ENCODE measurements at regions not wholly inside any gene's neighbourhood (a gene's known extent, or its start where the extent isn't known, plus 50 kb on each side); places are given as distances from the start of the nearest gene placed in this dataset.

- no peak for DNase-seq
These were observed 209.0 kb downstream of the LTN1 start for GRCh38 chr21:28783641-28784185.

DNA sequence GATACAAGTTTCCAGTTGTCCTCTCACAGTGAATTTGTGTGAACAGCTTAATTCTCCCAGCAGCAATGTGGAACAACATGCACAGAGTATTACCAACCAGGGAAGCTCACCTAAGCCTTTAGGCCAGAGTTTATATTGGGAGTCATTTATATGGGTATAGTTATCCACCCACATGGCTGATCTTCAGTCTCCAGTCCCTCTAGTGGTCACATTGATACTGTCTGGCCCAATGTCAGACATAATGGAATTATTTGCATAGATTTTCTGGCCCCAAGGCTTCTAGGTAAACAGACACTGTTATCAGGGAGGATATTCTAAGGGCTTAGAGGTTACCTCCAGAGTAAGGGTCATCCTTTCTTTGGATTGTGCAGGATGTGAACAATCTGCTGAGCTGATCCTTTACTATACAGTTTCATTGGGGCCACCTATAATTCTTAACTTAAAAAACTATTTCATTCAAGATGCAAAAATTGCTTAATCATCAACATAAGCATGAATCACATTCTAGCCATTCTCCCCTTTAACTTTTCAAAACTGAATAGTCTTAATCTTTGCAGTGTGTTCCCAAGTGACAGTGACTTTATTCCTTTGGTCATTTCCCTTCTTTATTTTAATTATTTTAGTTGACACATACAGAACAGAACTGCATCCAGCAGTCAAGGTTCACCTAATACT lies 210.9 kb downstream of the LTN1 start:
- no peak for DNase-seq

DNA sequence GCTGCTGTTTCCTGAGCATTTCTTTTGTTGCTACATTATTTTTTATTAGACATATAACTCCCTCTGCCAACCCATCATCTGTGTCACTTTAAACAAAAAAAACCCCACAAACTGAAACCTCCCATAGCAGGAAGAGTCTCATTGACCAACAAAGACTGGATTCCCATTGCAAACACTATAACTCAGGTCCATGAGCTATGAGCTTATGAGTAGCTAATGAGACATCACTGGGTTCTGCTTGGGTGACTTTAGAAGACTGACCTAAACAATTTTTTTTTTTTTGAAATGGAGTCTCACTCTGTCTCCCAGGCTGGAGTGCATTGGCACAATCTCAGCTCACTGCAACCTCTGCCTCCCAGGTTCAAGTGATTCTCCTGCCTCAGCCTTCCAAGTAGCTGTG lies 212.8 kb downstream of the LTN1 start:
- DNase-seq: no peak

- DNase-seq: no peak
These were observed 216.4 kb downstream of the LTN1 start for GRCh38 chr21:28776251-28776650.

GRCh38 chr21:28775071-28775470 lies 217.6 kb downstream of the LTN1 start:
- no peak for DNase-seq

DNA sequence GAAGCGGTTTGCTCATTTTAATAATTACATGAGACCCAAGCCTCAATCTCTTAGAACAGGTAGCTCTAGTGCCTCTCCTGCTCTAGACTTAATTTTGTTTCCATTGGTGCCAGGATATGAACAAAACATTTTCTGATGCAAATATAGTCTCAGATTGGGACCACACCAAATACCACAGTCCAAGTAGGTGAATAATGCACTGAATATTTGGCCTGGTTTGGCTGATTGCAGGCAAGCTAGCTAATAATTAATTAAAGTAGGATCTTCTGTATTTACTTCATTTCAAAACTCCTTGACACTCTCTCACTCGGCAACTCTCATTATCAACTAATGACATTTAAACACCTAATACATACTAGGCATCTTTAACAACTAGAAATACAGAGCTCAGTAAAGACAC lies 219.6 kb downstream of the LTN1 start:
- no peak for DNase-seq

DNA sequence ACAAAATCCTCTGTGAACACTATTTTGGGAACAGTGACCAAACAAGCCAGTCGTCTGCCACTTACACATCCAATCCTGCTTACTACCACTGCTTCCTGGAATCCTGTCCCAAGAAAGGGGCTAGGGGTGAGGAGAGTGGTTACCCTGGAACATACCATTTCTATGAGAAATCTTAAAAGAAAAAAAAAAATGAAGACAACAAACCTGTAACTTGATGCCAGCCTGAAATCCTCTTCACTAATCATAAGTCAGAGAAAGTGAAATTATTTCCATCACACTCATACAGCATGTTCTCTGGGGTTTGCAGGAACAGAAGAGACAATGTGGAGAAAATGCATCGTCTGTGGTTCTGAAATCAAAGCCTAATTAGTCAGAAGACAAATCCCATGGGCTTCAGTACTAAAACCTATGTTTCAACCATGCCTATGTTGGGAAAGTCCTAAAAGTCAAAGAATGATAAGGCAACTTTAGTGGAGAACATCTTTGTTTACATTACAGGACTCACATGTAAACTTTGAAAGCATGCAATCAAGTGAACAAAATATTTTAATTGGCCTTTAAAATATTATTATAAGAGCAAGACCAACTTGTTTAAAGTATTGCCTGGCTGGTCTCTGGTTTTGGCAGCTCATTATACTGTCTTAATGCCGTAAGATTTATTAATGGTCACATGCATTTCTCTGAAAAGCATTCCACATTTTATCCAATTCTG lies 220.7 kb downstream of the LTN1 start:
- DNase-seq: no peak

GRCh38 chr21:28770867-28771661 lies 221.6 kb downstream of the LTN1 start:
- no peak for DNase-seq

DNA sequence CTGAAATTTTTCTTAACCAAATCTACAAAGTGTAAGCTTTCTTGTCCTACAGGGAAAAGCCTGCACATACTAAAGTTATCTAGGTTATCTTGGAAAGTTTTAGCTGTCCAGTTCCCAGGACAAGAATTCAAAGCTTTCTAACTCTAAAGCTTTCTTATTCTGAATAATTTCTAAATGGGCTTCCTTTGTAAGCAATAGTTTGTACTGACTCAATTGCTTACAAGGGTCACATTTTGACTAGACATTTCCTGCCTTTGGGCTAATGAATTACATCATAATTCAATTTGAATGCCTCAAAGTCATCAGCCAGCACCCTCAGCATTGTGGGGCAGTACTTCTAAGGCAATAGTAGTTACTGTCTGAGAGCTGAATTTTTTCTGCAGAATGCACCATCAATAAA lies 223.0 kb downstream of the LTN1 start:
- no peak for DNase-seq

DNA sequence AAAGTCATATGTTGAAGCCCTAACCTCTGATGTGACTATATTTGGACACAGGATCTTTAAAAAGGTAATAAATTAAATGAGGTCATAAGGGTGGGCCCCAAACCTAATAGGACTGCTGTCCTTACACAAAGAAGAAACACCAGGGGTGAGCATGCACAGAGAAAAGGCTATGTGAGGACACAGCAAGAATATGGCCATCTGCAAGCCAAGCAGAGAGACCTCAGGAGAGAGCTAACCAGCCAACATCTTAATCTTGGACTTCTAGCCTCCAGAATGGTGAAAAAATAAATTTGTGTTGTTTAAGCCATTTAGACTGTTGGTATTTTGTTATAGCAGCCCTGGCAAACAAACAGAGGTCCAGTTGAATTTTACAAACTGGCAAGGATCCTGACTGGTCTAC lies 223.9 kb downstream of the LTN1 start:
- DNase-seq: no peak

GRCh38 chr21:28767523-28767922 lies 225.2 kb downstream of the LTN1 start:
- DNase-seq: no peak

GRCh38 chr21:28763809-28764418 lies 228.8 kb downstream of the LTN1 start:
- no peak for DNase-seq

DNA sequence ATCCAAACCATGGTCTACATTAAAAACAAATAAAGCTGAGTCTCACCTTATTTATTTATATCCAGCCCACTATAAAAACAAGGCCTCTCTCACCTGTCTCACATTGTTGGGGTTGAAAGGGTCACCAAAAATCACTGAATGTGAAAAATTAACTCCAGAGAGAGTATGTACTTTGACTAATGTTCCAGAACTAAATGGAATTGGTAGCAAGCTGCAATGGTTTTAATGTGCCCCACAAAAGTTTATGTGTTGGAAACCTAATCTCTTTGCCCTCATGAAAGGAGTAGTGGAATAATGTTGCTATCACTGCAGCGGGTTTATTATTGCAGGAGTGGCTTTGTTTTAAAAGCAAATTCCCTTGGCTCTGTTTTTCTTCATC lies 230.3 kb downstream of the LTN1 start:
- DNase-seq: no peak

DNA sequence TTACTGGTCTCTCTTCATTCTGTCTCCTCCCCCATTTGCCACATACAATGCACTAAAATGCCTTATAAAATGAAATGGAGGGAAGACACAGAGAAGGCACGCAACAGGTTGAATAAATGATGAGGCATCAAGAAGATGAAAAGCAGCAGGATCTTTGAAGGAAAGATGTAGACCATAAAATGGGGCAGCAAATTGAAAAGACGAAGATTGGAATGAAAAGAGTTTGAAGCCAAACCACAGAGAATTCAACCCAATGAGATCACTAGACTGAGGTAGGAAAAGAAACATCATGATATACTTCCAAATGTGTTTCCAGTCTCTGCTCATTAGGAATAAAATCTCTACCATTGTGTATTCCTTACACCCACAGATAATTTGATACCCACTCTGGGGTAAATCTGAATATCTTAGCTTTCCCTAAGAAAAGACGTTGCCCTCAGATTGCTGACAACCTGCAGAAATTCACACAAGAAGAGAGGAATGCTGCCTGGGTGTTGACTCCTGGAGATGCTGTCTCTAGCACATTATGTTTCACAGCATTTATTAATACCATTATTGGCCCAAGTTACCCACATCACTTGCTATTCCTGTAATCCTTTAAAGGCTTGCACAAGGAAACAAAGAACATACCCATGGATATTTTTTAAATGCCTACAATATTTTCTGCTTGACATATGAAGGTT lies 230.9 kb downstream of the LTN1 start:
- DNase-seq: no peak

DNA sequence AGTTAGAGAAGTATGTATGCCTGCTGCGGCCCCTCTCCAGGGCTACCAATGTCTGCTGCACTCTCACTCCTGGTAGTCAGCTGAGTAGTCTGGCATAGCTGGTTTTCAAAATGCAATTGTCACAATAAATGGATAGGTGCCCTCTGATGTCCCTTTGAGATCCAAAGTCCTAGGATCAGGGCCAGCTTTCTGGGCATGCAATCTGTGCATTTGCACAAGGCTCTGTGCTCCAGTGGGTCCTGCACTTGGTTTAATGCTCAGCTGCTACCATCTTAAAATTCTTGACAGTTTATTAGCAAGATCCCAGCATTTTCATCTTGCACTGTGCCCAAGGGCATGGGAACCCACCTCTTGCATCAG lies 233.8 kb downstream of the LTN1 start:
- no peak for DNase-seq

DNA sequence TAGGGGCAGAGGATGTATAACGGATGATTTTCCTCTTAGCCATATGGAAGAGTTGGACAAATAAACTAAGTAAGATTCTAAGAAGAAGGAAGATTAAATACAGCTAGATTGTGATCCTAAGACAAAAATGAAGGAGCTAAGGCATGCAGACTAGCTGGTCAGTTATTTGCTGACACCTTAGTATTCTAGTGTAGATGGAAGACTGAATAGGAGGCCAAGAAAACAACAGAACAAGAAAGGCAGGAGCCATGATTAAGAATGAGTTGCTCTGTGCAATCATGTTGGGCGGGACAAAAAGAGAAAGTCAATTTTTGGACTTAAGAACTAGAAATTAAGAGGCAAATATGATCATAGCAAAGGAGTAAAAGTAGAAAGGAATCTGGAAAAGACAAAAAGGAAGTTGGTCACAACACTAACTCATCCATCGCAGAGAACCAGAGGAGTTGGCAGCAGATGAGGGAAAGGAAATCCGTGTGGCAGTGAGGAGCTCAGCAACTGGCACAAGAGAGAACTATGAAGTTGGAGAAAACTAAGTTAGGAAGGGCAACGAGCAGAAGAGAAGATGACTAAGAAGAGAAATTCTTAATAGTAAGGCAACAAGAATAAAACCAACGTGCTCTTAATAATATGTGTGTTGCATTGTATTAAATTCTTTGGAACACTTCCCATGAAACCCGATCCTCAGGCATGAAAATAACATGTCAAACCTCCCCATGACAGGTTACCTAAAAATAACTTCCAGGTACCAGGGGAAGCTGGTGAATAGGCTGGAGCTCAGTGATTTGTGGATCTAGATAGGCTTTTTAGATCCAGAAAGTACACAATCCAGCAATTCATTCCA lies 234.4 kb downstream of the LTN1 start:
- DNase-seq: no peak

- no peak for DNase-seq
These were observed 237.8 kb downstream of the LTN1 start for GRCh38 chr21:28754862-28755261.

DNA sequence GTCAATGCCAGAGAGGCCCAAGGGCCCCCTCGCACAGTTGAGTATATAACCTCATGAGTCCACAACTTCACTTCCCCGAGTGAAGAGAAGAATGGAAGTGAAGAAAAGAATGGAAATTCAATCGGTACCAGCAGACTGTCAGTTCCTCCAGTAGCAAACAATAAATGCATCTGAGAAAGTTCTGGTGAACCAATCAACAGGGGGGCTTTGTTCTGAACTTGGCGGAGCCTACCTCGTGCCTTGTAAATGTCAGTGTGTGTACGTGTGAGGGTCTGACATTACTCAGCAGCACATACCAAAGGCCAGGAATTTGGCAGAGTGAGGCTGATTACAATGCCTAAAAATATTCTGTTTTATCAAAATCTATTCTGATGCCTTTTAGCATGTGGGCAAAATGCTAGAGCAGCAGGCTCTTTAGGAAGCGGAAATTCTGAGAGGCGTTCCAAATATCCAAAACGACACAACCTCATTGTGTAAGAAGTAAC lies 238.5 kb downstream of the LTN1 start:
- DNase-seq: no peak

DNA sequence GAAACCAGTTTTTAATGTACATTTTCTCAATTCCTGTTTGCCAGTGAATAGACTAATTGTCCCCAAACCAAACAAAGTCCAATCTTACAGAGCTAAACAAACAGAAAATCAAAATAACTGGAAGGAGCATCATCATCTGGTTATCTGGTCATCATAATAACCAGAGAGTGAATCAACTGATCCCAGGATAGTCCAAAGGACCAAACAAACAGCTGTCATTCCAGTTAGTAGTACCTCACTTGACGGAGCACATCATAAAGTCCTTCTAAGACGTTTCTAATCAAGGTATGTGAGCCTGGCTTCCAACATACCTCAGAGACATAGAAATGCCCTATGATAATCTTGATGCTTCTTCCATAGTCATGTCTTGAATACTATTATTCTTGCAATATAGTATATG lies 240.5 kb downstream of the LTN1 start:
- no peak for DNase-seq

DNA sequence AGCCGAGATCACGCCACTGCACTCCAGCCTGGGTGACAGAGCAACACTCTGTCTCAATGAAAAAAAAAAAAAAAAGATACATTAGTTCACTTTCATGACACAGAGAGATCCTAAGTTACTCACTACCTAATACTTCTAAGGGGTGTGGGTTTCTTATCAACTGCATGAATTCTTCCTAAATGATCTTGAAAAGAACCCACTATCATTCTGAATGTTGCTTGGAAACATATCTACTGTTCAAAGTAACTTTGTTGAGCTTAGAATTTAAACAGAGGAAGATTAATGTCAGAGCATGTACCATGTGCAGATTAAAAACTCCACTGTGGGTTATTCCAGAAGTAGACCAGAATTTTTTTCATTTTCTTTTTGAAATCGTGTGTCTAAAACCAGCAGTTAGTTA lies 241.5 kb downstream of the LTN1 start:
- DNase-seq: no peak

DNA sequence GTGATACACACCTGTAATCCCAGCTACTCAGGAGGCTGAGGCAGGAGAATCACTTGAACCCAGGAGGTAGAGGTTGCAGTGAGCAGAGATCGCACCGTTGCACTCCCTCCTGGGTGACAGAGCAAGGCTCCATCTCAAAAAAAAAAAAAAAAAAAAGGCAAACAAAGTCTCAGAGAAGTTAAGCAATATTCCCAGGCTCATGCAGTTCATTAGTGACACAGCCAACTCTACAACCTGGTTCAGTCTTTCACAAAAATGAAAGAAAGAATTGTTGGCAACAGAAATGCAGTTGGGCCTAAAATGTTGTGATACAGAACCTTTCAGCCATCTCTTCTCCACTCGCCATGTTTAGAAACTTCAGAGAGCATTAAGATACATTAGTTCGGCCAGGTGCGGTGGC lies 242.1 kb downstream of the LTN1 start:
- DNase-seq: no peak

DNA sequence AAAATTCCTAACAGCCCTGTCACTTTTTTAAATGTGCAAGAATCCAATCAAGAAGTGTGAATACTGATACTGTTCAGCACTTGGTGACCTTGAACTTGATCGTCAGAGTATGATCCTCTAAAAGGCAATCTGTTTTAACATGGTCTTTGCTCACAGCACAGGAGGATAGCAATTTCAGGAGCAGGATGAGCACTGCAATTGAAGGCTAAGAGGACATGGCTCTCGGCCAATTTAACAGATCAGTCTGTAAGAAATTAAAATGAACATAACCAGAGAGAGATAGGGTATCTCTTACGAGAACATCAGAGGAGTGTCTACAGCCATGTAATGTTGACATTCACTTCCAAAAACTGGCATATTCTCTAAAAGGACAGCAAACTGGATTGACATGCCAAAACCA lies 243.1 kb downstream of the LTN1 start:
- DNase-seq: no peak

All from KG1 (cell line).